ENCODE measurements at regions not wholly inside any gene's neighbourhood (a gene's known extent, or its start where the extent isn't known, plus 50 kb on each side); places are given as distances from the start of the nearest gene placed in this dataset.

DNA sequence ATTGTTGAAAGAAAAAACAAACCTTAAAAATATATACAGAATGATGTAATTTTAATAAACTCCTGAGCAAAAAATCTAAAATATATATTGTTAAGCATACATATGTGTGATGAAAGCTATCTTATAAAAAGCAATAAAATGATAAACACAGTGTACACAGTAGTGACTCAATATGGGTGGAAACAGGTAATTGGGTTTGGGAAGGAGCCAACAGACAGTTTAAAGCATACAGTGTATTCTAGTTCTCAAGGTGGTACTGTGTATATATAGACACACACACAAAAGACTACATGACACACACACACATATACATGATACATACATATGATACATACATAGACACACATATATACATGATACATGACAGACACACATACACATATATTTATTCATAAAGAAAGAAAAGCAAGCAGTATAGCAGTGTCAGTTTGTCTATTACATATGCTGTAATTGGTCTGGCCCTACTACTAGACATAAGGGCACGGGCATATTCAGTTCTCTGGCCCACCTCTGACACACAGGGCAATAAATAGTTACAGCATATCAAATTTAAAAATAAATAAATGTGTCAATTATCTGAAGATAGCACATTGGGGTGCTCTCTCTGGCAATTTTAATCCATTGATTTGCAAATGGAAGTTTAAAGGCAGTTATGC is 330.2 kb downstream of the S1PR1 start:
- TF ChIP-seq, protein P1, sequence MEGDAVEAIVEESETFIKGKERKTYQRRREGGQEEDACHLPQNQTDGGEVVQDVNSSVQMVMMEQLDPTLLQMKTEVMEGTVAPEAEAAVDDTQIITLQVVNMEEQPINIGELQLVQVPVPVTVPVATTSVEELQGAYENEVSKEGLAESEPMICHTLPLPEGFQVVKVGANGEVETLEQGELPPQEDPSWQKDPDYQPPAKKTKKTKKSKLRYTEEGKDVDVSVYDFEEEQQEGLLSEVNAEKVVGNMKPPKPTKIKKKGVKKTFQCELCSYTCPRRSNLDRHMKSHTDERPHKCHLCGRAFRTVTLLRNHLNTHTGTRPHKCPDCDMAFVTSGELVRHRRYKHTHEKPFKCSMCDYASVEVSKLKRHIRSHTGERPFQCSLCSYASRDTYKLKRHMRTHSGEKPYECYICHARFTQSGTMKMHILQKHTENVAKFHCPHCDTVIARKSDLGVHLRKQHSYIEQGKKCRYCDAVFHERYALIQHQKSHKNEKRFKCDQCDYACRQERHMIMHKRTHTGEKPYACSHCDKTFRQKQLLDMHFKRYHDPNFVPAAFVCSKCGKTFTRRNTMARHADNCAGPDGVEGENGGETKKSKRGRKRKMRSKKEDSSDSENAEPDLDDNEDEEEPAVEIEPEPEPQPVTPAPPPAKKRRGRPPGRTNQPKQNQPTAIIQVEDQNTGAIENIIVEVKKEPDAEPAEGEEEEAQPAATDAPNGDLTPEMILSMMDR (IDR thresholded peaks at IDR 0.05; ENCODE audit: poor library complexity, severe bottlenecking), result no peak
- Histone ChIP-seq H3K4me3 (ENCODE audit: severe bottlenecking) (no peak overlapping the region), H3K27ac (ENCODE audit: poor library complexity, severe bottlenecking) (no peak overlapping the region), H3K36me3 (ENCODE audit: low read depth) (no peaks in the 10 kb centered on the region), H3K27me3 (ENCODE audit: insufficient read depth, poor library complexity, severe bottlenecking) (no peaks in the 10 kb centered on the region), H3K9me3 (ENCODE audit: severe bottlenecking) (no peaks in the 10 kb centered on the region), H3K4me1 (ENCODE audit: insufficient read depth, poor library complexity, severe bottlenecking) (no peaks in the 10 kb centered on the region)
- DNase-seq (ENCODE audit: low spot score) (no peak), ATAC-seq (ENCODE audit: low read depth) (no peak)

DNA sequence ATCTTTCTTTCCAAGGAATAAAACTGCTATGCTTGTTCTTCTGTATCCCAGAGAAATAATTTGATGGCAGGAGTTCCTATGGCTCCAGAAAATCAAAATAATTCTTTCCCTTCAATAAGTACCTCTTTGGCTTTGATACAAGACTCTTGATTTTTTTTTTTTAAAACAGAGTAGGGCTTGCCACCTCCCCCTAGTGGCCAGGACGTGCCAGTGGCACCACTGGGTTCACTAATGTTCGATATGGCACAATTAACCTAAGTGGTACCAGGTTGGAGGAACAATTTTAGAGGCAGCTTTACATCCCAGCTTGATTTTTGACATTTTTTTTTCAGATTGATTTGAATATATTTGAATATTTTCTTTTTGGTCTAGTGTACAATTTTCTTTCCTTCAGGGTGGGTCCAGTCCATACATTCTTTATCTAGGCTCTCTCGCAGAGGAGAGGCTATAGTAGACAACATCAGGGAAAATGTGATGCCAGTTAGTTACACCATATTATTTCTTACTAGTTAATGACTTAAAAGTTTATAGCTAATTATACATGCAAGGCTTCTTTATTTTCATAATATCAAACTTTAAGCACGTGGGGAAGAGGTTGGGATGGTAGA is 330.9 kb downstream of the S1PR1 start:
- Histone ChIP-seq H3K27me3 (ENCODE audit: insufficient read depth, poor library complexity, severe bottlenecking) (peaks cover under 1% of the 10 kb centered on the region), H3K9me3 (ENCODE audit: severe bottlenecking) (no peaks in the 10 kb centered on the region), H3K27ac (ENCODE audit: poor library complexity, severe bottlenecking) (no peak overlapping the region), H3K4me3 (ENCODE audit: severe bottlenecking) (no peak overlapping the region), H3K36me3 (ENCODE audit: low read depth) (no peaks in the 10 kb centered on the region), H3K4me1 (ENCODE audit: insufficient read depth, poor library complexity, severe bottlenecking) (no peaks in the 10 kb centered on the region)
- TF ChIP-seq, protein P1 (IDR thresholded peaks at IDR 0.05; ENCODE audit: poor library complexity, severe bottlenecking), result peak; percentile 94
- DNase-seq (ENCODE audit: low spot score), result no peak
- ATAC-seq (ENCODE audit: low read depth), result peak; percentile 72

DNA sequence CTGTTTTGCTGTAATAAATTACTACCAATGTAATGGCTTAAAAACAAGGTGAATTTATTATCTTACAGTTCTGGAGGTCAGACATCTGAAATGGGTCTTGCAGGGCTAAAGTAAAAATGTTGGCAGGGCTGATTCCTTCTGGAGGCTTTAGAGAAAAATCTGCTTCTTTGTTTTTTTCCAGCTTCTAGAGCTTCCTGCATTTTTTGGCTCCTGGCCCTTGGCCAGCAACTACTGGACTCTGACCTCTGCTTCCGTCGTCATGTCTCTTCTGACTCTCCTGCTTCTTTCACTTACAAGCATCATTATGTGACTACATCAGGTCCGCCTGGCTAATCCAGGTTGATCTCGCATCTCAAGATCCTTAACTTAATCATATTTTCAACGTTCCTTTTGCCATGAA is 350.9 kb downstream of the S1PR1 start:
- TF ChIP-seq, protein P1 (IDR thresholded peaks at IDR 0.05; ENCODE audit: poor library complexity, severe bottlenecking), result no peak
- DNase-seq (ENCODE audit: low spot score), result no peak
- H3K4me1 ChIP-seq (ENCODE audit: insufficient read depth, poor library complexity, severe bottlenecking), result no peaks in the 10 kb centered on the region
- peaks cover 8% of the 10 kb centered on the region for H3K27me3 ChIP-seq (ENCODE audit: insufficient read depth, poor library complexity, severe bottlenecking)
- no peak overlapping the region for H3K4me3 ChIP-seq (ENCODE audit: severe bottlenecking)
- ATAC-seq (ENCODE audit: low read depth), result no peak
- no peak overlapping the region for H3K27ac ChIP-seq (ENCODE audit: poor library complexity, severe bottlenecking)
- no peaks in the 10 kb centered on the region for H3K36me3 ChIP-seq (ENCODE audit: low read depth)
- no peaks in the 10 kb centered on the region for H3K9me3 ChIP-seq (ENCODE audit: severe bottlenecking)

DNA sequence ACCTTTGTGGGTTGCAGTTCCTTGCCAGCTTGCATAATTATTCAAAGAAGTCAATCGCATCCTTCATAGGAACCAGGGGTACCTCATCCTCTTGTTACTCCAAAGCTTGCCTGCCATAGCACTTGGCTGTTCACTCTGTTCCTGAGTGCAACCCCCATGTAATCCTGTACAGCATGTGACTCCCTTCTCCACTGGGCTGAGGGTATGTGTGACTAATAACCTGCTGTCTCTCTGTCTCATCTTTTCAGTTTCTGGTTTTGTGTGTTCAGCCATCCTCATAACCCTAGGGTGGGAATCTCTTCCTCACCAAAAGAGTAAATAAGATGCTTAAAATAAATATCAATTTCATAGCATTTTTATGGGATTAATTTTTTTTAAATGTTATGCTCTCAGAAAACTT is 351.9 kb downstream of the S1PR1 start:
- Histone ChIP-seq H3K36me3 (ENCODE audit: low read depth) (no peaks in the 10 kb centered on the region), H3K9me3 (ENCODE audit: severe bottlenecking) (no peaks in the 10 kb centered on the region), H3K27ac (ENCODE audit: poor library complexity, severe bottlenecking) (no peak overlapping the region), H3K4me3 (ENCODE audit: severe bottlenecking) (no peak overlapping the region), H3K4me1 (ENCODE audit: insufficient read depth, poor library complexity, severe bottlenecking) (no peaks in the 10 kb centered on the region), H3K27me3 (ENCODE audit: insufficient read depth, poor library complexity, severe bottlenecking) (peaks cover 4% of the 10 kb centered on the region)
- no peak for ATAC-seq (ENCODE audit: low read depth)
- TF ChIP-seq, protein P1 (IDR thresholded peaks at IDR 0.05; ENCODE audit: poor library complexity, severe bottlenecking), result no peak
- DNase-seq (ENCODE audit: low spot score), result no peak

DNA sequence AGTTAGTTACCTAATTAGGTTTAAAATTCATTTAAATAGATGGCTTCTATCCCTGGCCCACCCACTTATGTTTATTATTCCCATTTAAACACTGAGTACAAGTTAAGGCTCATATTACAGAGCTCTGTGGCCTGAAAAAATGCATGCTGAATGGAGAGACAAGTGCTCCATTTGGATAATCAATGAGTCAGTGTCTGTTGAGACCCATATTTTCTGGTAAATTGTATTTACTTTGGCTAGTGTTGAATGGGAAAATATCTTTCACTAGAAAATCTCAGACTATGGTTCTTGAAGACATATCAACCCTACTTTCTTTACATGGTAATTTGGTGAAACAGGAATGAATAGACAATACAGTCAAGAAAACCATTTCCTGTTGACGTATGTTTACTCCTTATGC is 356.0 kb downstream of the S1PR1 start:
- no peak for ATAC-seq (ENCODE audit: low read depth)
- peaks cover 4% of the 10 kb centered on the region for H3K27me3 ChIP-seq (ENCODE audit: insufficient read depth, poor library complexity, severe bottlenecking)
- no peaks in the 10 kb centered on the region for H3K4me1 ChIP-seq (ENCODE audit: insufficient read depth, poor library complexity, severe bottlenecking)
- H3K36me3 ChIP-seq (ENCODE audit: low read depth), result no peaks in the 10 kb centered on the region
- H3K9me3 ChIP-seq (ENCODE audit: severe bottlenecking), result no peaks in the 10 kb centered on the region
- no peak for DNase-seq (ENCODE audit: low spot score)
- H3K4me3 ChIP-seq (ENCODE audit: severe bottlenecking), result no peak overlapping the region
- no peak overlapping the region for H3K27ac ChIP-seq (ENCODE audit: poor library complexity, severe bottlenecking)
- TF ChIP-seq, protein P1 (IDR thresholded peaks at IDR 0.05; ENCODE audit: poor library complexity, severe bottlenecking), result no peak
